Epidermal melanocyte (primary cell): ENCODE measurements at regions not wholly inside any gene's neighbourhood (a gene's known extent, or its start where the extent isn't known, plus 50 kb on each side); places are given as distances from the start of the nearest gene placed in this dataset.

Experiments used
- DNase-seq: peaks from one replicate; pipeline ENCODE4 v3.0.0; 2011; ENCODE audit warnings: low spot score; ENCODE audit not compliant: insufficient read length

DNA sequence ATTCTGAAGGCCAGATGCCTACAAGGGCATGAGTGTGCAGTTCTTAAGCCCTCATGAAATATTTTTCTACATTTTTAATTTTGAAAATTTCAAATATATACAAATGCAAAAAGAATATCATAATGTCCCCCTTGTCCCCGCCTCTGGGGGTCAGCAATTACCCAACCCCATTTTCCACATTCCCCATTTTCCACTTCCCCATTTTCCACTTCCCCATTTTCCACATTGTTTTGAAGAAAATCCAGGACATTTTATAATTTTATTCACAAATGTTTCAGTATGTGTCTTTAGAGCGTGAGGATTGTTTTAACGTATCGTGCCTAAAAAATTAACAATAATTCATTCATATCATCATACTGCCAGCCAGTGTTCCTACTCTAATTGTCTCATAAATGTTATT, 403.6 kb upstream of the RAB6C start:
- DNase-seq, result no peak

DNA sequence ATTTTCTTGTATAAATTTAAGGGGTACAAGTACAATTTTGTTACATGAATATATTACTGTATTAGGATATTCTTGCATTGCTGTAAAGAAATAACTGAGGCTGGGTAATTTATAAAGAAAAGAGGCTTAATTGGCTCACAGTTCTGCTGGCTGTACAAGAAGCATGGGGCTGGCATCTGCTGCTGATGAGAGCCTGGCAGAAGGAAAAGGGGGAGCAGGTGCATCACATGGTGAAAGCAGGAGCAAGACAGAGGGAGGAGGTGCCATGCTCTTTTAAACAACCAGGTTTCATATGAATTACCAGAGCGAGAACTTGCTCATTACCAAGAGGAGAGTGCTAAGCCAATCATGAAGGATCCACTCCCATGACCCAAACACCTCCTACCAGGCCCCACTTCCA, 399.5 kb upstream of the RAB6C start:
- DNase-seq, result no peak

DNA sequence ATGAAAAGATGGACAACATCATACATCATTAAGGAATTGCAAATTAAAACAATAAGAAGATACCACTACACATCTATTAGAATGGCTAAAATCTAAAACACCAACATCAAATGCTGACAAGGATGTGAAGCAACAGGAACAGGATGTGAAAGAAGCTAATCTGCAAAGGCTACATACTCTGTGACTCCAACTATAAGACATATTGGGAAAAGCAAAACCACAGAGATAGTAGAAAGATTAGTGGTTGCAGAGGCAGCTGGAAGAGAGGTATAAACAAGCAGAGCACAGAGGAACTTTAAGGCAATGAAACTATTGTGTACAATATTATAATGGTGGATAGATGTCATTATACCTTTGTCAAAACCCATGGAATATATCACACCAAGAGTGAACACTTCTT, 393.7 kb upstream of the RAB6C start:
- no peak for DNase-seq

DNA sequence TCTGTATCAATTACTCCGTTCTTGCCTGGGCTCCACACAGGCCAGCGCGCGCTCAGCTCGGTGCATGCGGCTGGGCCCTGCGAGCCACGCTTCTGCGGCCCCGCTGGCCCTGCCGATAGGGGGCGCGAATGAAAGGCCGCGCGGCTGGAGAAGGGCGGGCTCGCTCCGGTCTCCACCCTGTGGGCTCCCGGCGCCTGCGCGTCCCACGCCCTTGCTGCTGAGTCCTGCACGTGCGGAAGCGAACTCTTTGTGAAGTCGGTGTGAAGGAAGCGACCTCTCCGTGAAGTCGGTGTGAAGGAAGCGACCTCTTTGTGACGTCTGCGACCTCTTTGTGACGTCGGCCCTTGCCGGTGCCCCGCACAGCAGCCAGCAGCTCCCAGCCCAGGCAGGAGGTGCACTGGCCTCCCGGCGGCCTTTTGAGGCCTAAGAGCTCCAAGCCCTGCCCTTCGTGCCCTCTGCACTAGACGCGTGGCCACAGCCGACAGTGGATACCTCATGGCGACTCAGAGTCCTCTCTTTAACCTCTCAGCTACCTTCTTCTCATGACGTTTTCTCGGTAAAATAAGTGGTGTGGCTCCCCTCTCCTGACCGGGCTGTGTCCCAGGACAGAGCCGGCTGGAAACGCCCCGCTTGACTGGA, 391.9 kb upstream of the RAB6C start:
- no peak for DNase-seq

DNA sequence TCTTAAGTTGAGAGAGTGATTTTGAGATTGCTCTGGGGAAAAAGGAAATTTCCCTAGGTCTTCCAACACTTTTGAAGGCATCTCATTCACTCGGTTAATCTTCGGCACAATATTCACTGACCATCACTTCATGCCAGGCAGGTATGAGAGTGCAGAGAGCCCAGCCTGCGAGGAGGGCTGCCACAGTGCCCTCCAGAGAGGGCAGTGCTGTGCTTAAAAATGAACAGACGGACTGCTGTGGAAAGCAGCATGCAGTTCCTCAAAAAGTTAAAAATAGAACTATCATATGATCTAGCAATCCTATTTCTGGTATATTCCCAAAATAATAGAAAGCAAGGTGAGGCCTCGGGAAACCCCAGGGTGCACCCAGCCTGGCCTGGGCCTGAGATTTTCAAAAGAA, 374.9 kb upstream of the RAB6C start:
- no peak for DNase-seq

DNA sequence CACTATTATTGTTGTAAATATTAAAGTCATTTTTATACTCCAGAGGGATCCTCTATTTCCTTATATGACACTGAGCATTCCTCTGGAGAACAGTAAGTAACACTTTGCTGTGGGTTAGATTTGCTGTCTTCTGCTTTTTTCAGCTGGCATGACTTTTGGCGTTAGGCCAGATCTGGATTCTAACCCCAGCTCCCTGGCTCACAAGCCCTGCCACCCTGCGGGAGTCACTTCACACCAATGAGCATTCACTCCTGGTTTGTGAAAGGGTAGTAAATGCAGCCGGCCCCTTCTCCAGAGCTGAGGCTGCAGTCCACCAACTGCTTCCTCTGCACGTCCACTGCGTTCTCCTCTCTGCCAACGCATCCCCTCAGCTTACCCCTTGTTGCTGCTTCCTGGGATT, 373.8 kb upstream of the RAB6C start:
- DNase-seq, result no peak

DNA sequence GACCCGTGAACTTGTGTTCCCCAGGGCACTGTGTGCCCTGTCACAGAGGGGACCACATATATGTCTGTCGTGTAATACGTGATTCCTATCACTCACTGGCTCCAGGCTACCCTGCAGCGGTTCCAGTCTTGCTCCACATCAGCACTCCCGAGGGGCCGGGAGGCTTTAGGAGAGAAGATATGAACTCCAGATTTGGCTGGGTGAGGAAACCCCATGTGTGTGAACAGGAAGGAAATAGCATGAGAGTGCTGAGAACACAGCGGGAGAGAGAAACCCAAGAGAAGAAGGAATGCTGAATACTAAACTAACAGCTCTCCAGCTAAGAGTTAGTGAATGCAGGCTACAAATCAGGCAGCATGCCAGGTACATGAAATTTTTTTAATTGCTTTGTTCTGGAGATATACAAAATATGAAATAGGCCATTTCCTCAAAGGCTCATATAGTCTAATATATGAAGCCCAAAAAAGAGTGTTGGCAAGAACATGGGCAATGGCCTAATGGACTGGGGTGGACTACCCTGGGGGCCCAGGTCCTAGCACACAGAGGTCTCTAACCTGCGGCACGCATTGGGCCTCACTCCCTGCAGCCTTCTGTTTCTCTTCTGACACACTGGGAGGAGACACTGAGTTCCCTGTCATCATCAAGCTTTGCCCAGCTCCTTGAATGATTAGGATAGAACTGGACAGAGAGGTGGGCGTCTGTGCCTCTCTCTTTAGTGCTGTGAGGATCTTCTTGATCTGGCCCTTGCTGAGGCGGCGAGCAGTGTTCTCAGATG, 372.8 kb upstream of the RAB6C start:
- DNase-seq, result no peak

DNA sequence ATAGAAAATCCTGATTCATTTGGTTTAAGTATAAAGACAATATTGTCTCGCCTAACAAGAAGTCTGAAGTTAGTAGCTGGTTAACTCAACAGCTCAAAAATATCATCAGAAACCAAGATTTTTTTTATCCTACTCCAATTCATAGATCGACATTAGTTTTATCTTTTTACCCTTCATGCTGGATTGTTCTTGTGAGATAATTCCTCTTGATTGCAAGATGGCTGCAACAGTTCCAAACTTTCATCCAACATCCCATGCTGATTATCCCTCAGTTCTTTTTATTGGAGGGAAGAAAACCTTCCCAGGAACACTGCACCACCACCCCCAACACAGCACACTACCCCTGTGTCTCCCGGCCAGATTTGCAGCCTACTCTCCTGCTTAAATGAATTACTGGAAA, 370.2 kb upstream of the RAB6C start:
- DNase-seq, result no peak

DNA sequence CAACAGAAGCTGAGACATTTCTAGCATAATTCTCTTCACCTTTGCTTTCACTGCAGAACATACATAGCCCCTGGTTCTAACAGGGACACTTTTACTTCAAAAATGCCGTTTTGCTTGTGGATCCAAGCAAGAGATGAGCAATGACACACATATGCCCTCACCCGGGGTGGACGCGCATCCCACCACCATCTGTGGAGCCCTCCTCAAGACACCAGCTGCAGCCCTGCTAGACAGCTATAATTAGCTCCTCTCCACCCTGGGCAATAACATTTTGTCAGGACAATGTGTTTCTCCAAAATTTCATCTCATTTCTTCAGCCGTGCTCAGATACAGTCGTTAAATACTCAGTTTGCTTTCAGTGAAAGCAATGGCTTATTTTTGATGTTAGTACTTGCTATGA, 368.7 kb upstream of the RAB6C start:
- DNase-seq, result no peak

DNA sequence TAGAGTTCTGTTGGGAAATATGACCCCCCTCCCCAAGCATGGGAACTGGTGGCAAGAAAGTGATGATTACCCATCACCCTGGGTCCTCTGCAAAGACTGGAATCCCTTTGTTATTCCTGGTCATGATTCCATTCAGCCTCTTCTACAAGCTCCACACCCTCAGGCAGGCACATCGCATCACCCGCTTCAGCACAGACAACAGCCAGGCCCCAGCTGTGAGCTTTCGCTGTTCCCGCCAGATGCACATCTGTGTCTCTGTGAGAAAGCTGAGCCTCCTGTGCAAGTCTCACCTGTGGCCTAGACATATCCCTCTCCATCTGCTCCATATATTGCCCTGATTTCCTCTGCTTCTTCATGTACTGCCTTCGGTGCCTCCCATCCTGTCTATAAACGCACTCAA, 368.0 kb upstream of the RAB6C start:
- no peak for DNase-seq

DNA sequence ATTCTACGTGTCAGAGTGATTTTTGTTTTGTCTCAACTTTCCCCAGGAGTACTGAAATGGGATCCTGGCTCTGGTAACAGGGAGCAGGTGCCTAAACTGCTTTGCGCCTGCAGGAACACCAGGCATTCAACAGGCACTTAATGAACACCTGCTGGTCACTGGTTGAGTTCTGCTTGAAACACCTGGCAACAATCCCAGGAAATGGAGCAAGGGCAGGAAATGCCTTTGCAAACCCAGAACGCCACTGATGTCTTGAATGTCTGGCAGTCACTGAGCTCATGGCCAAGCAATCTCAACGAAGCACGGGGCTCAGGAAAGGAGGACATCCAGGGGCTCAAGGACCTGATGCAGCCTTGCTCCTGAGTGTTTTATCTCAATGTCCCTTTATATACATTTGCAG, 360.0 kb upstream of the RAB6C start:
- no peak for DNase-seq

DNA sequence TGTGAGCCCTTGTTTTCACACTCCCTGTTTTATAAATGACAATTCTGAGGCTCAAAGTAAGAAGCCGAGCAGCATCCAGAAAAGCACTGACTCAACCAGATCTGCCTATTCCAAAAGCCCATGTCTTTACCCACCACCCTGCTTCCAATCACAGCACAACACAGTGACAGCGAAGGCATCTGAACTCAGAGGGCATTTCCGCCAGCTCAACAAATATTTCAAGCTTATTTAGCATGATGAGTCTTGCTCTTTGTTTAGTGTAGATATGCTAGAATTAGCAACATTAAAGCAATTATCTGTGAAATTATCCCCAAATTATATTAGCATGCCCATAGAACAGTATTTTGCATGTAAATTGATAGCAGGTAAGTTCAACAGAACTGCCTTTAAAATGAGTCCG, 359.1 kb upstream of the RAB6C start:
- DNase-seq, result no peak

DNA sequence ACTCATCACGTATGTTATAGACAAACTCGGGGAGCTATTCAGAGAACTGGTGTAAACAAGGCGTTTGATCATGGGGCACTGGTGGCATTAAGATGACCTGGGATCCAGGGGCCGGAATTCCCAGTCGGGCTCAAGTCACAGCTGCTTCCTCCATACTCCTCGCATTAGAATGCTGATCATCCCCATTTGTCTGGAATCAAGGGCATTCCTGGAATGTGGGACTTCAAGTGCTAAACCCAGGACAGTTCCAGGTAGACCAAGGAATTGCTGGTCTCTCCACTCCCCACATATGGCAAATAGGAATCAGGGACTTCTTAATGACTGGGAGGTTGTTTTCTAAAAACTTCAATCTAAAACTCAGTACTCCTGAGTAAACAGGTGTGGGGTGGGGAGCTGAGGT, 355.7 kb upstream of the RAB6C start:
- DNase-seq, result no peak

DNA sequence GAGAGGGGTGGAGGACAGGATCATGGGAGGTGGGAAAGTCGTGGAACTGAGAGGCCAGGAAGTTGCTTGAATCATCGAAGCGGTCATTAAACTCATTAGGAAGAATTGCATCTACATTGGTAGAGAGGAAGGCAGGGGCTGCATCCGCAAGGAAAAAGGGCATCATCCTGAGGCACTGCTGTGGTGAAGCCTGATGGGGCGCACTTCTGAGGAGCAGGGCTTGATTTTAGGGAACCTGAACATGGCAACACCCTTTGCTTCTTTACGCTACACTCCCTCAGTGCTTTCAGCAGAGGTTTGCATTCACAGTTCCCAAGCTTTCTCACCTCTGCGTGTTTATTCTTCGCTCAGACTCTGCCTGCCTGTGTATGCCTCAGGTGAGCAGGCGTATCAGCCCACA, 352.0 kb upstream of the RAB6C start:
- no peak for DNase-seq

DNA sequence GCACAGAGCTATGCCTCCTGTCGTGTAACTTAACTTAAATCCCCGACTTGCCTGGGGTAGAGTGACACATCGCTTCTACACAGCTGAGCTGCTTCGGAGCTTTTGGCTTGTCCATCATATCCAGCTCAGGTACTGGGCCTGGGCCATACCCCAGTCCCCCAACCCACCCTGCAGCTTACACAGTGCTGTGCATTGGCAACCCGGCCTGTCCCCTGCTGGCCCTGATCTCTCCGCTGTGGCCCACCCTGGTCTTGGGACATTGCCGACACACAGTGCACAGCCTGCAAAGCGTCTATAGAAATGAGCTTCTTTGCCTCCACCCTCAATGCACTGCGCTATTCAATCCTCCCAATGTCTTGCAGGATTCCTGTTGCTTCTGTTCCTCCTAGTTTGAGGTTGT, 342.8 kb upstream of the RAB6C start:
- DNase-seq, result no peak

DNA sequence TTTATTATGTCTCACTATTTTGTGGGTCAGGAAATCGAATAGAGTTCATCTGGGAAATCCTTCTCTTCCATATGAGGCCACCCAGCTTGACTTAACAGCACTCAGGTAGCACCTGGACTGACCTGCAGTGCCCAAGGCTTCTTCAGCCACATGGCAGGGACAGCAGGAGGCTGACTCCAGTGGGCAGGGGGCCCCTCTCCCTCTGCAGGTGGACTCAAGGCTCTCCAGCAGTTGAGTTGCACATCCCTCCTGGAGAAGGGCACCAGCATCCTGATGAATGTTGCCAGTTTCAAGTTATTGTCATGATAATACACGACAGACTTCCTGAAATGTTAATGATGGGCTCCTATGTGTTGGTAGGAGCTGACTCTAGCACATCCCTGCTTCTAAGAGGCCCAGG, 338.1 kb upstream of the RAB6C start:
- no peak for DNase-seq

DNA sequence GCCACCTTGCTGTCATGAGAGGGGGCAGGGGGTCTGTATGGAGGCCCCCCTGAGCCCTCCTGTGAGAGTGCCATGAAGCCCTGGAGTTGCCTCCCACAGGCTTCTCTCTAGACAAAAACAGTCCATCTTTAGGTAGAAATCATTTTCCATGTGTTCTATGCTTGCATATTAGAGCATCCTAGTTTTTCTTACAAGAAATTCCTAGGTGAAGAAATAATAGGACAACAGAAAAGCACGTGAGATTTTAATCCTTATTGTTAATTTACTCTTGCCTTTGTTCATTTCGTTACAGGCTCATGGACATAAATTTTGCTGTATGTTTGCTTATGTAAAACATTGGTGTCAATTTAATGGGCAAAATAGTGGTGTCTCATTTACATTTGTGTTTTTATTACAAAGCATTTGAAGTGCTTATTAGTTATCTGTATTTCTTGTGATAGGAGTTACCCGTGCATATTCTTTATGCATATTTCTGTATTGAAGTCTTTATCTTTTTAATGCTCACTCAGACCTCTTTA, 336.9 kb upstream of the RAB6C start:
- DNase-seq, result no peak

DNA sequence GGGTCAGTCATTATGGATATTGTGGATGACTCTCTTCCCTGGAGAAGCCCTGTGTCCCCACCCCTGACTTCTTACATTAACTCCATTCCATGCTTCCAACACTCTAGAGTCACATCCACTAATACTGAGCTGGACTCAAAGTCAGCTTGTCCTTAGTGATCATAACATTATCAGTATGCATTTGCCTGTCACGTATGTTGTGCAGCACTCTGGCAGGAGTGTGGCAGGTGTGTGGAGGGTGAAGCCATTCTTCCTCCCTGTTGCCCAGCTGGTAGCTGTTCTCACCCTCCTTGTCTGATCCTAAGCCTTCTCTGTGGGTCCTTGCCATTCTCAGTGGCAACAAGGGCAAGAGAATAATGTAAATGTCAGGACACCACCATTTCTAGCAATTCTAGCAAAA, 334.1 kb upstream of the RAB6C start:
- DNase-seq, result no peak

DNA sequence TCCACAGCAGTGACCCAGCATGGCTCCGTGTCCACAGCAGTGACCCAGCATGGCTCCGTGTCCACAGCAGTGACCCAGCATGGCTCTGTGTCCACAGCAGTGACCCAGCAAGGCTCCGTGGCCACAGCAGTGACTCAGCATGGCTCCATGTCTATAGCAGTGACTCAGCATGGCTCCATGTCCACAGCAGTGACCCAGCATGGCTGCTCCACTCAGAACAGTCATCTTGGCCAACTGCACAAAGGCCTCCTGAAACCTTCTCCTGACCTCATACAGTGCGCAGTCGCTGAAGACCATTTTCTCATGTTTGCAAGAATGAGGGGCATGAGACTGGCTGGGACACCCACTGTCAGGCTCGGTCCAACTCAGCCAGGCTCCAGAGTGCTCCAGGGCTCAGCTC, 333.4 kb upstream of the RAB6C start:
- no peak for DNase-seq

DNA sequence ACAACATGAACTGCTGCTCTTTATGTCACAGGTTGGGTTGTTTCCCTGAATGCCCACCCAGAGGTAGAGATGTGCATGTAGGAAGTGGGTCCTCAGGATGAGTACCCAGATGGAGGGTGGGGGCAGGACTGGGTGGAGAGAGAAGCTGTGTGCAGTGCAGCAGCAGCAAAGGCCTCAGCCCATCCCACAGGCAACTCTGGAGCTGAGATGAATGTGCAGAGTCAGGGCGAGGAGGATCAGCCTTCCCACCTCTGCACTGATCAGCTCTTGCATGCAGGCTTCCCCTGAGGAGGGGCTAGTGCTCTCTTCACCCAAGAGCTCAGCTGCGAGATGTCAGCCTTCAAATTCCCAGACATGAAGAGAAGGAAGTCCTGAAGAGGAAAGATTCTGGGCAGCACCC, 326.2 kb upstream of the RAB6C start:
- DNase-seq, result no peak

DNA sequence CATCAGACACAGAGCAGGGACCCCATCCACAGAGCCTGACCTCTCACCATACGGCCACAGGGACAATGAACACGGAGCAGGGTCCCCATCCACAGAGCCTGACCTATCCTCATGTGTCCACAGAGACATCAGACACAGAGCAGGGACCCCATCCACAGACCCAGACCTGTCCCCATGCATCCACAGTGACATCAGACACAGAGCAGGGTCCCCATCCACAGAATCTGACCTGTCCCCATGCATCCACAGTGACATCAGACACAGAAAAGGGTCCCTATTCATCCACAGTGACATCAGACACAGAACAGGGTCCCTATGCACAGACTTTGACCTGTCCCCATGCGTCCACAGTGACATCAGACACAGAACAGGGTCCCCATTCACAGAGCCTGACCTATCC, 325.1 kb upstream of the RAB6C start:
- no peak for DNase-seq

DNA sequence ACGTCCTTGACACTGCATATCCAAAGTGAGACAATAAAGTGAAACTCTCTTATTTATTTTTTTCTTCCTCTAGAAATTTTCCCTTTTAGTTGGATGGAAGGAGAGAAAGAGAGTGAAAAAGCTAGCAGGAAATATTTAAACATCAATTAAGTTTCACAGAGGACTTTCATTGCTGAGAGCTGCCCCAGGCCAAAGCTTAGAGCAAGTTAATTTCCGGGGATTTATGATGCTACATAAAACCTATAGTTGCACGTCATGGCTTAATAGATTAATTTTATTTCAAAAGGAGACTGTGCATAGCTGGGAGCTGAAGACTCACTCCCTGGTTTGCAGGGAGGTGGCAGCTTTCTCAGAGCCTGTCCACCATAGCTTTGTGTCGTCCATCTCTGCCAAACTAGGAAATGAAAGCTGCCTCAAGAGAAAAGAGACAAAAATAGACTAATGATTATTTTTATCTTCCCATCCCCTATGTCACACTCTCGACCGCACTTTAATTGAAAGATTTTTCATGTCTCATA, 323.3 kb upstream of the RAB6C start:
- no peak for DNase-seq

DNA sequence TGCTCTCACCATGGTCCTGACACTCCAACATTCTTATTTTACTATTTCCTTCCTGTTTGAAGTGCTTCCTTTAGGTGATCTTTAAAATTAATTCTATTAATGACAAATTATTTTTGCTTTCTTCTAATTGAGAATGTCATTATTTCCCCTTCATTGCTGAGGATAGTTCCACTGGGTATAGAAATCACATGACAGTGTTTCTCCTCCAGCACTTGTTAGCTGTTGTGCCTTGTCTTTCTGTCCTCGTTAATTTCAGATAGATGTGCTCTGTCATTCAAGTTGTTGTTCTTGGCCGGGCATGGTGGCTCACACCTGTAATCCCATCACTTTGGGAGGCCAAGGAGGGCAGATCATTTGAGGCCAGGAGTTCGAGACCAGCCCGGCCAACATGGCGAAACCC, 321.0 kb upstream of the RAB6C start:
- no peak for DNase-seq
